Suppressor macrophage (primary cell): ENCODE measurements at regions not wholly inside any gene's neighbourhood (a gene's known extent, or its start where the extent isn't known, plus 50 kb on each side); places are given as distances from the start of the nearest gene placed in this dataset.
"Not testable (repeated sequence)": the region's sequence is repeated elsewhere in the genome, so short reads cannot be mapped to it uniquely, and the experiment has no call there.

ENCODE experiments used
- DNase-seq, 4 experiments: peaks; one replicate each; pipeline ENCODE4 v3.0.0-alpha.2; 2020 to 2022

DNA sequence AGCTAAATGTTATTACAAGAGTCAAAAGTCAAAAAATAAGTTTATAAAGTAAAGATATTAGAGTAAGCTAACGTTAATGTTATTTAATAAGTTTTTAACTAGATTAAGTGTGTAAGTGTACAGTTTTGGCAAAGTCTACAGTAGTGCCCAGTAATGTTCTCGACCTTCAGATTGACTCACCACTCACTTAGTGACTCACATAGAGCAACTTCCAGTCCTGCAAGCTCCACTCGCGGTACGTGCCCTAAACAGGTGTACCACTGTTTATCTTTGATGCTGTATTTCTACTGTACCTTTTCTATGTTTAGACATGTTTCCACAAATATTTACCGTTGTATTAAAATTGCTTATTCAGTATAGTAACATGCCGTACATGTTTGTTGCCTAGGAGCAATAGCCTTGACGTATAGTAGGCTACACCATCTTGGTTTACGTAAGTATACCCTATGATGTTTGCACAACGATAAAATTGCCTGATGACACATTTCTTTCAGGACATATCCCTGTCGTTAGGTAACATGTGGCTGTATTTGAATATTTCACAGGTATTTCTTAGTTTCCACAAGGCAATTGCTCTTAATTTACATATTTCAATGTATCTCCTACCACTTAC lies 1641.9 kb upstream of the PIK3C3 start:
- no peak for DNase-seq

DNA sequence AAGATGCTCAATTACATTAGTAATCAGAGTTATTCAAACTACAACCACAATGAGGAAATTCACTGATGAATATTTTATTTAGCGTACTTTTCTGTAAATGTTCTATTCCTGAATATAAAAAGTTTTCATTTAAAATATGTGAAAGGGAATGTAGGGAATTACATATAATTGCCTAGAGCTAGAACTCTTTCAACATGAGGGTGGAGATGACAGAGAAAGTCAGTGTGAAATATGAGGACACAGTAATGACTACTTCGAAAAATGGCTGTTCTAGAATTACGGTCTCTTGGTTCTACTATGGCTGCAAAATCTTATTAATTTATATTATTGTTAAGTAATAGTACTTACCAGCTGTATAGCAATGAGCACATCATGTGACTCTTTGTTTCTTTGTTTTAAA lies 1647.4 kb upstream of the PIK3C3 start:
- DNase-seq: no peak

DNA sequence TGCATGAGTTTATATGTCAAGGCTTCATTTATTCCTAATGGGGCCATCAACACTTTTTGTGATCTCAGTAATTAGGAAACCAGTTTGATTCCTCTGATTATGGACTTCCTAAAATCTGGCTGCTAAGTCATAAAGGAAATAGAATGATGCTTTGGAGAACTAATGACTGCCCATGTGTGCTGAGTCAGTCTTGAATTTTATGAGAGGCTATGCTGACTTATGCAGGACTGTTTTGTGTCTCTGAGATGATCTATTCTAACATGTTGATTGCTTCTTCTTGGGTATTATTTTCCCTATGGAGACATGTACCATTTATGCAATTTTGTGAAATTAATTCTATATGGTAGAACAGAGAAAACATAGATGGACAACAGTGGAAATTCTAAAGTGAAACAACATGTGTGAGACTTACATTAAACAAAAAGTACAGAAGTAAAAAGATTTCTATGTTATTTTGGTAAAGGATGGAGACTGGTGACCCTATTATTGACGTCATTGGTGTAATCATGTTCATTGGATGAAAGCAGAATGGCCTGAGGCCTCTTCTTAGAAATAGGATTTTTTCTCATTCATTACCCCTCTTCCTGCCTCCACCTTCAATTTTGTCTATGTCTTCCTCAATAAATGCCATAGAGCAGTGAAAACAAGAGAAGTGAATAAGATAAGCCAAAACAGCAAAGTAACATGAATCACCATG lies 1658.2 kb upstream of the PIK3C3 start:
- no peak for DNase-seq

DNA sequence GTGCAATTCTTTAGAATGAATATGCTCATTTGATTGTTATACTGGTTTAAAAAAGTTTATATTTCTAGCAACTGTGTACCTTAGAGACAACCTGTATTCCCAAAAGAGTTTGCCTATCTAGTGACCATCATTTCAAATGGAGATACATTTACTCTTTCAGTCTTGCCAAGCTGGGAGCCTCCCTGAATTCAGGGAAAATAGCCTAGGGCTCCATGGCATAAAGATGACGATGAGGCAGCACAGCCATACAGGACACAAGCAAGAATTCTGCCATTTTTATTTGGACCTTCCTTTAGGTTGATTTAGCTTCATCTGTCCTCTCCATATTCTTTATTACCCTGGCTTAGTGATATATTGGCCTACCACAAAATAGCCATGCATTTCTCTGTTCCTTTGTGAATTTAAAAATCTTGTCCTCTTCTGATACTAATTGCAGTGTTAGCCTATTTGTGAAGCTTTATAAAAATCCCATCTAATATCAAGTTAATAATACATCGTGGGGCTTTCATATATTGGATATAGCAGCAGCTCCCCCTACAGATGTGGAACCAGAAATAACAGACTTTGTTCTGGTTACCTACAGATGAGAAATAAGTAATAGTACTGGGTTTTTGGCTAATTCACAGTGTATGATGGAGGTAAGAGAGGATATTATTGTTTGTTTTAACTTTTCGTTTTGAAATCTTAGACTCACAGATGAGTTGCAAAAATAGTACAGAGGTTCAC lies 1661.9 kb upstream of the PIK3C3 start:
- DNase-seq: no peak

DNA sequence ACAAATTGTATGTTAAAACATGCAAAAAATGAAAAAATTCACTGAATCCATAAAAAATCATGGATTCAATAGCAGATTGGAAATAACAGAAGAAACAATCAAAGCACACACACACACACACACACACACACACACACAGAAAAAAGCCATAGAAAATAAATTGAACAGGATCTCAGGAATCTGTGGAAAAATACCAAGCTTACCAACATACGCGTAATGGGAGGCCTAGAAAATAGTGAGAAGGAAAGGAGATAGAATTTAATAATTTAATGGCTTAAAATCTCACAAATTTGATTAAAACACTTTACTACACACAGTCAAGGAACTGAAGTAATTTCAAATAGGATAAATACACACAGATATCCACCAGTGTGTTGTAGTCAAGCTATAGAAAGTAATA lies 1671.5 kb upstream of the PIK3C3 start:
- no peak for DNase-seq

DNA sequence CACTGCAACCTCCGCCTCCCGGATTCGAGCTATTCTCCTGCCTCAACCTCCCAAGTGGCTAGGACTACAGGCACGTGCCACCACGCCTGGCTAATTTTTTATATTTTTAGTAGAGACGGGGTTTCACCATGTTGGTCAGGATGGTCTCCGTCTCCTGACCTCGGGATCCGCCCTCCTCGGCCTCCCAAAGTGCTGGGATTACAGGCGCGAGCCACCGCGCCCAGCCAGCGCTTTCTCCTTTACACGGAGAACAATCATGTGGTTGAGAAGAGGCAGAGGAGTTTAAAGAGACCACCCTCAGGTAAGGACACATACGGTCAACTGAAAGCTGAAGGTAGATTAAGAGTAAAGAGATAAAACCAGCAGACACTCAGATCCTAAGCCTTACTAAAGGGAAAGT lies 1673.7 kb upstream of the PIK3C3 start:
- not testable (repeated sequence) for DNase-seq

DNA sequence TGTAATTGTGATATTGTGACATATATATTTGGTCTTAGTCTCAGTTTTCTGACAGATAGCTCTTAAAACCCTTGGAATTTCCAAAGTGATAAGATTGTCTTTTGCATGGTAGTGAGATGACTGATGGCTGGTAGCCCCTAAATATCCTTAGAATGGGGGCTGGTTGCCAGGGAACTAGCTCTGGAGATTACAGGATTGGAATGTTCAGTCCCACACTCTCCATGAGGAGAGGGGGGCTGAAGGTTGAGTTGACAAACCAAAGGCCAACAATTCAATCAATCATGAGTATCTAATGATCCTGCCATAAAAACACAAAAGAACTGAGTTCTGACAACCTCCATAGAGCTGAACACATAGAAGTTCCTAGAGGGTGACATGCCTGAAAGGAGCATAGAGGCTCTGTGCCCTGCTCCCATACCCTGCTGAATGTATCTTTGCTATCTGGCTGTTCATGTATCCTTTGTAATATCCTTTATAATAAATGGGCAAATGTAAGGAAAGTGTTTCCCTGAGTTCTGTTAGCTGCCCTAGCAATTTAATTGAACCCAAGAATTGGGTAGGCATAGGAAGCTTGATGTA lies 1680.3 kb upstream of the PIK3C3 start:
- DNase-seq: no peak

DNA sequence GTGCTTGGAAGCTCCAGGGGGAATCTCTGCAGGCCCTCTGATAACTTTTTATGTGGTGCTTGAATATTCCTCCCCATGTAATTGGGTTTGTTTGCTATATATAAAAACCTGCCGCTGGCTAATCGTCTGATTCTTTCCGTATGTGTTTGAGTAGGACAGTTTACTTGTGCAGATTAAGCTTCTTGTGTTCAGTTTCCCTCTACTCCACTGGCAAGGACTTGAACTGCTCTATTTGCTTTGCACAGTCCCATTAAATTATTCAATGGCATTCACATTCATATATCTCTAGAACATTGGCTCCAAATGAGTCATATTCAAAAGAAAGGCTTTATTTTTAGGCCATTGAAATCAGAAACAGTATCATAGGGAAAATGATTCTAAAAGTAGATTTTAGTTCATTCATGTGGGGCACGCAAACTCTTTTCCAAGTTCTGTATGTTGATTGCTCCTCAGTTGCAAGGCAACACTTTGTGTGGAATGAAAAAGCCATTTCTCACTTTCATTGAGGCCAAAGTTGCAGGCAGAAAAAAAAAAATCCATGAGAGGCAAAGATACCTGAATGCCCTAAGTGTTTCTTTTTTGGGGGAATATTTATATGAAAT lies 1682.3 kb upstream of the PIK3C3 start:
- DNase-seq: no peak

DNA sequence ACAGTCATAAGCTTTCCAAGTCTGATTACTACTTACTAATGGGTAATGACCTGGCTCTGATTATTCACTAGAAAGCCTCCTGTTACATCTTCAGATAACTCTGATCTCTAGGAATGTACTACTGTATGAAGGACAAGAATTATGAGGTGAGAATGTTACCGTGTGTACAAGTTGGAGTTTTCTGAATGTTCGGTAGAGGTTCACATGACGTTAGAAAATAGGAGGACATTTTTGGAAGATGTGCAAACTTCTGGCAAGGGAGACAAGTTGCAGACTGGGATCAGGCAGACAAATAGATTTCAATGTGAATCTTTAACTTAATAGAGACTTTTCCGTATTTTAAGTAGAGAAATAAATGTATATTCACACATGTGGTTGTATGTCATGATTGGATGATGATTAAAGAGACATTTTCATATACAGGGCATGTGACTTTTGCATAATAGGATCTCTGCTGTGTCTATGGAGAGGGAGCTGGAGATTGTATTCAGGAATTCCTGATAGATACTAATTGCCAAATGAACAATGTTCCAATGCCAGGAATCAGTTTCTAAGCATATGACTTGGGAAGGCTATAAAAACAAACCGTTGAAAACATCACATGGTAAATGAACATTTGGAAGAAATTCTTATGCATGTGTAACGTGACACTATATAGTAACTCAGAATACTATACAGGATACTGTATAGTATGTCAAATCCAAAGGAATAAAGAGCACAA lies 1695.8 kb upstream of the PIK3C3 start:
- DNase-seq: no peak

DNA sequence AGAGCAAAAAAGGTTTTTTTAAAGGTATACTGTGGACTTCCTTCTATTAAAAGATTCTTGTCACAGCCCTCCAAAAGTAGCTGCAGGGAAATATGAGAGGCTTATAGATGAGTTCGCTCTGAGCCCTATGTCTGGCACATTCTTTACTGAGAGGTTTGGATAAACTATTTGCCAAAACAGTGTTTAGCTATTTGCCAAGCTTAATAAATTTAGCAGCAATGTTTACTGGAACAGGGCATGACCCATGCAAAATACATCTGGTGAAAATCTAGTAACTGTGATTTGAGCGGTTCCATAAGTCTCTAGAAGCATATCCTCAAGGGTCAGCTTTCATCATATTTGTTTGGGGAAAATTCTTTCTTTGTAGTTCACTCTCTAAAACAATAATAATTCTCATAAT lies 1696.7 kb upstream of the PIK3C3 start:
- no peak for DNase-seq

DNA sequence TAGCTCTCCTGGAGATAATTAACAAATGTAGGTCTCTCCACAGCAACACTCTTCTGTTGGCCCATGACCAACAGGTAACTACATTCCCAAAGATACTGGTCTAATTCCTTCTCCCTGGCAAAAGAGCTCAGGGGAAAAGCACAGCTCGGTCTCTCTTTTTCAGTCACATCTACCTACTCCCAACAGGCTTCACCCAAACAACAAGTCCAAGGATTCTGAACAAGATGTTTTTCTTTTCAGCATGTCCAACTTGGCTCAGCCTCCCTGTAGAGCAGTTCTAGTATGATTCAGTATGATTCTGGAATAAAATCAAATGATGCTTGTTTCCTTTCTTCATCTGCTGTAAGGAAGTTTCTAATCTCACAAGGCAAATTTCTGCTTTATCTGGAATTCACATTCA lies 1704.8 kb upstream of the PIK3C3 start:
- no peak for DNase-seq

DNA sequence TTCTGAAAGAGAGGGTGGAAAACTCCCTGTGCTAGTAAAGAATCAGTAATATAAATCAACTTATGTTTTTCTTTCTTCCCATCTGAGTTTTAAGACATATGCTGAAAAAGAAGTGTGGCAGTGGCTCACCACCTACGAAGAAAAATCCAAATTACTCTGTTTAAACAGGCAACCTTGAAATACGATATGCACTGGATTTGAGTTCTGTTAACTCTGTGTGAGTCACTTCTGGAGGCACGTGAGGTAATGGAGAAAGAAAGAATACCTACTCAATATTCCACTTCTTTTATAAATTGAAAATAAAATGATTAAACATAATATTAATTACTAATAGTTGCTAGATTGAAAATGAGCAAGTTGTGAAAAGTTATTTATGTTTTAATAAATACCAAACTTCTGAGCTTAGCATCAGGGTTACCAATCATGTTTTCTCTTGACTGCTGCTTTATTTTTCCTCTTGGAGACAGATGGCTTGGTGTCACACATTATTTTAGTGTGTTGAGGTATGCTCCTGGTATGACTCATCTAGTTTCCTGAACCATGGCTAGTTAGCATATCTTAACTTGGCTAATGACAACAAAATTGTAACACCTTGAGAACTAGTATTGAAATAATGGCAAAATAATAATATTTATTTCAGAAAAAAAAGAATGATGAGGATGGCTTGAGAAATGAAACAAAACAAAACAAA lies 1705.5 kb upstream of the PIK3C3 start:
- DNase-seq: no peak

DNA sequence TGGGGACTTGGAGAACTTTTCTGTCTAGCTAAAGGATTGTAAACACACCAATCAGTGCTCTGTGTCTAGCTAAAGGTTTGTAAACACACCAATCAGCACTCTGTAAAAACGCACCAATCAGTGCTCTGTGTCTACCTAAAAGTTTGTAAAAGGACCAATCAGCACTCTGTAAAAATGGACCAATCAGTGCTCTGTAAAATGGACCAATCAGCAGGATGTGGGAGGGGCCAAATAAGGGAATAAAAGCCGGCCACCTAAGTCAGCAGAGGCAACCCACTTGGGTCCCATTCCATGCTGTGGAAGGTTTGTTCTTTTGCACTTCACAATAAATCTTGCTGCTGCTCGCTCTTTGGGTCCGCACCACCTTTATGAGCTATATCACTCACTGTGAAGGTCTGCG lies 1709.4 kb upstream of the PIK3C3 start:
- DNase-seq: not testable (repeated sequence)

DNA sequence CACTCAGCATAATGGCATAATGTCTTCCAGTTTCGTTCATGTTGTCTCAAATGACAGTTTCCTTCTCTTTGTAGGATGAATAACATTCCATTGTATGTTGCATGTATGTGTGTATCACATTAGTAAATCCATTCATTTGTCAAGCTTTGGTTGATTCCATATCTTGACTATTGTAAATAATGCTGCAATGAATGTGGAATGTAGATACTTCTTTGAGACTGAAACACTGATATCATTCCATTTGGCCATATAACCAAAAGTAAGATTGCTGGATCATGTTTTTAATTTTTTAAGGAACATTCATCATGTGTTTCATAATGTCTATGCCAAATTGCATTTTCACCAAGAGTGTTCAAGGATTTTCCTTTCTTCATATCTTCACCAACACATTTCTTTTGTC lies 1711.4 kb upstream of the PIK3C3 start:
- no peak for DNase-seq

DNA sequence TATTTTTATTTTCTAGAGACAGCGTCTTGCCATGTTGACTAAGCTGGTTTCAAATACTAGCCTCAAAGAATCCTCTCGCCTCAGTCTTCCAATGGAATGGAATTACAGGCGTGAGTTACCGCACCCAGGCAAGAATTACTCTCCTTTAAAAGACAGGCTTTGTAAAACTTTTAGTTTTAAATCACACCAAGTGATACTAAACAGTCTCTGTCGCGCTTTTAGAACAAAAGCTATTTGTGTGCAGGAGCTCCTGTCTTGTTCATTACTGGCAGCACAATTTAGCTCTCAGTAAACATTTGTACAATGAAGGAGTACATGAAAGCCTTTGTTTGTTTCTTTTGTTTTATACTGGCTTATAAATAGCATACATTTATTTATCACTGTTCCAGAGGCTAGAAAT lies 1719.2 kb upstream of the PIK3C3 start:
- no peak for DNase-seq

DNA sequence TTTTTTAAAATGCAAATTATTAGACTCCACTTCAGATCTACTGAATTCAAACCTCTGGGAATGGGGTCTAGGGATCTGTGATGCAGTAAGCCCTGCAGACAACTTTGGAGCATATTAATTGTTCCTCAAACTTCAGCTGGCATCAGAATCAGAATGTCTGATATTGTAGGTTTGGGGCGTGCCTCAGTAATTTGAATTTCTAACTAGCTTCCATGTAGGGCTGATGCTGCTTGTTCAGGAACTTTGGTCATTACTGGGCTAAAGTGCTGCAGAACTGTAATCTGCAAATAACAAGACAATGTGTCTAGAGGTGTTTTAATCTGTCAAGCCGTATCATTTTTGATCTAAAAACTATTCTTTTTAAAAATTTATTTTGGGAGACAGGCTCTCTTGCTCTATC lies 1719.7 kb upstream of the PIK3C3 start:
- DNase-seq: no peak

DNA sequence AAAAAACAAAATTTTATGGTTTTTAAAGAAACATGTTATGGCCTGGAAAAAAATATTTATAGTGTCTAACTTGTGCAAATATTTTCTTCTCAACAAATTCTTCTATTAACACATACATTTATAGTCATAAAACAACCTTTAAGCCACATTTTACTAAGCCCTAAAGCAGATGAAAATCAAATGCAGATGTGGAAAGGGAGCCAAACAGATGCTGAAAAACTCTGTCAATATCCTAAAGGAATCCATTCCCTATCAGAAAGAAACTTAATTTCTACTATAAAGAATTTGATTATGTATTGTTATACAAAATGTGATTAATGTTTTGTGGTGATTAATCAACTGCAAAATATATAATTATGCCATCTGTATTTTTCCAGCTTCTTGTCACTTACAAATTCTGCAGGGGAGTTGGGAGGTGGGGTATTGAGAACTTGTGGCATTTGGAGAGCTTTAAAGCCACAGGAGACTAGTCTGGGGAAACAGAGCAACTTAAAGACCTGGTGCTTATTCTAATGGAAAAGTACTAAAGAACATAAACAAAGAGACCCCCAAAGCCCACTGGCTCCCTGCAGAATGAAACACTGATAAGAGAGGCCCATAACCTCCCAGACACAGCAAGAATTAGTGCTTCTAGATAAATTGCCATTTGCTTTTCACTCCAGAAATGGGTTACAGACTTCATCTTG lies 1721.0 kb upstream of the PIK3C3 start:
- no peak for DNase-seq

DNA sequence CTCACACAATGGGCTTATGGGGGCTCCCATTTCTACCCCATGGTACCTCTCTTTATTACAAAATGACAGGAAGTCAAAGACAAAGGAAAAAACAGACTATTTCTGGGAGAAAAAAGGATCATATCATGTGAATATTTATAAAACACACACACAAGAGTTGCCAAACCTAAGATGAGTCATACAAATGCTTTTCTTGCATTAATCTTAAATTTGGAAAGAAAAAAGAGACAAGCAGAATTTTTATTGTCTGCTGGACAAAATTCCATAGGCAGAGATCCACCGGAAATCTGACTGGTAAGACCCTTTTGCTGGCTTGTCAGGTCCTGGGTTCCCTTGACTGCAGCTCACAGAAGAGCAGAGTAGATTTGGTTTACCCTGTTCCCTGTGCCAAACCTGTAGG lies 1732.3 kb upstream of the PIK3C3 start:
- no peak for DNase-seq

DNA sequence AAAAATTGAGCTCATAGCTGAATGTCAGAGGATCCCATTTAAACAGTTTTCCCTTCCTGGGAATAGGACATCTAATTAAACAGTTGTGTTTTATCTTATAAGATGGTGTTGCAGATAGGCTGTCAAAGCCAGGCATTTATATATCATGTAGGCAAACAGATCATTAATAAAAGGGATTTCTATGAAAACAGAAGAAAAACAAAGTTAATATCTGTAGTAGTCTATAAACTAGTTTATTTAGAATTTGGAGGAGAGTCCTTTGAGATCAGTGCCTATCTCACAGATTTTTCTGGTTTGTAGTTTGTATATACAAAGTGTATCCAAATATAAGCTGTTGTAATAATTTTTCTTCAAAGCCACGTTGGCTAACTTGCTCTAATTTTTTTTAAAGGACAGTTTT lies 1738.2 kb upstream of the PIK3C3 start:
- no peak for DNase-seq

DNA sequence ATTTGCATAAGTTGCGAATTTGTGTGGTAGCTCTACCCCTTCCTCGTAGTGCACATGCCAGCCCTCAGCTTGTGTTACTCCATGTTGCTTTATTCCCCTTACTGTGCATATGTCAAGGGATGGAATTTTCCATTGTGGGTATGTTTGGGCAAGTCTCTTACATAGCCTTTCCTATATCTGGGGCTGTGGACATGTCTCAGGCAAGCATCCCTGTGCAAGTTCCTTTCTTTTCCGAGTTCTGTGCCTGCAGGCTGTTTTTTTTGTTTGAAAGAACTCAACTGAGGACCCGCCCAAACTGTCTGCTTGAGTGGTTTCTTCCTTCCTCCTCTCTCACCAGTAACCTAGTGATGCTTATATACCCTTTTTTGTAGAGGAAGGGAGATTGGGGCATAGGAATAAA lies 1739.1 kb upstream of the PIK3C3 start:
- no peak for DNase-seq

DNA sequence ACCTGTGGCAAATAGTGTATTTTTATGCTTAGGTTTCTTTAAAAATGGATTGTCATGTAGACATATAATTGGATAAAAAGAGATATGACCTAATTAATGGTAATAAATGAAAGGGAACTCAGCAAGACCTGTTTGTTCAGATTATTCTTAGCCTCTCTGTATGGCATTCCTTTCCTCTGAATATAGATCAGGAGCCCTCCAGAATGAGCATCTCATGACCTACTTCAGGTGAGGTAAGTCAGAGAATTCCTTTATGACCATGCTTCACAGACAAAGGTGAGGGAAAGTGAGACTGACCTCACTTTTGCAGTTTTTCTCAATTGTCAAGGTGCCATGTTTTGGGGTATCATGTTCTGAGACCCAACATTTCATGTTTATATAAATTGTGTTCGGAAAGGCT lies 1744.3 kb upstream of the PIK3C3 start:
- no peak for DNase-seq
